Heart right ventricle (tissue), 16 donors: ENCODE measurements at regions not wholly inside any gene's neighbourhood (a gene's known extent, or its start where the extent isn't known, plus 50 kb on each side); places are given as distances from the start of the nearest gene placed in this dataset.

ENCODE experiments used
- ATAC-seq, 8 donors: fragments of 200-7000 bp; cut with Tn5 transposase; one replicate each; pipeline ENCODE4 v1.9.1; 2020; ENCODE audit warnings: mild to moderate bottlenecking in 8 of 8, moderate library complexity in 8 of 8, moderate number of reproducible peaks in 1 of 8
- DNase-seq, 2 donors: peaks; one replicate each; pipeline ENCODE4 v3.0.0-alpha.2; 2020
- H3K27ac ChIP-seq, 10 donors: fragments of 200-600 bp; sonication (generic) in 2 of 10; one replicate each; pipeline versions ENCODE4 v1.5.0 to v1.8.0; 2020 to 2022; ENCODE audit warnings: mild to moderate bottlenecking in 3 of 10
- H3K27me3 ChIP-seq, 7 donors: fragments of 200-600 bp; one replicate each; pipeline ENCODE4 v1.8.0; 2021 to 2022; ENCODE audit warnings: mild to moderate bottlenecking in 2 of 7
- H3K36me3 ChIP-seq, 9 donors: fragments of 200-600 bp; sonication (generic) in 1 of 9; one replicate each; pipeline versions ENCODE4 v1.5.0 to v1.8.0; 2020 to 2022; ENCODE audit warnings: mild to moderate bottlenecking in 2 of 9
- H3K4me1 ChIP-seq, 9 donors: fragments of 200-600 bp; sonication (generic) in 1 of 9; one replicate each; pipeline versions ENCODE4 v1.5.0 to v1.8.0; 2020 to 2022; ENCODE audit warnings: mild to moderate bottlenecking in 4 of 9
- H3K4me3 ChIP-seq, 10 donors: fragments of 200-600 bp; sonication (generic) in 2 of 10; one replicate each; pipeline versions ENCODE4 v1.5.0 to v1.8.0; 2020 to 2022; ENCODE audit warnings: mild to moderate bottlenecking in 7 of 10, moderate library complexity in 2 of 10
- H3K9me3 ChIP-seq, 11 donors: fragments of 200-600 bp in 10 of 11; sonication (generic) in 2 of 11; one replicate each; pipeline versions ENCODE4 v1.5.0 to v1.8.0; 2013 to 2022; ENCODE audit warnings: mild to moderate bottlenecking in 2 of 11, control low read depth in 1 of 11, moderate library complexity in 1 of 11
- WGBS, 2 donors: extraction: QIAGEN DNeasy Blood & Tissue Kit; methylation state at CpG; one replicate each; pipeline ENCODE4 v1.1.7; 2013; ENCODE audit warnings: inconsistent platforms in 1 of 2; 5-methylcytosine and 5-hydroxymethylcytosine counted together
- intact Hi-C, 10 donors: fragments of 100-400 bp; cut with DNase I; formaldehyde crosslinking; loops; one replicate each; pipeline versions ENCODE4 v1.11.1 to v1.14.2; 2022
- TF ChIP-seq, protein P1 (sequence below), 9 donors: fragments of 200-600 bp; sonication (generic) in 2 of 9; IDR thresholded peaks; one replicate each; pipeline versions ENCODE4 v1.5.0 to v1.8.0; 2021 to 2022; ENCODE audit warnings: antibody characterized with exemption in 9 of 9, mild to moderate bottlenecking in 5 of 9, moderate library complexity in 1 of 9
- donor health status: Arrhythmogenic right ventricular cardiomyopathy.
- donor health status: ischemic (EF 13 %, LVEDD 7.1; RV severe dilation, severe dysfunction).
- donor health status: healthy with polysubstance abuse.
- donor health status: DM: no; HTN: yes; CAD: no.
- donor health status: DM: no; HTN: no; CAD: no.
- donor health status: ischemic (EF 25% LVEDD 6.9; RV normal size, moderate dysfunction).
- donor health status: ischemic (EF 25% LVEDD 5.7; RV mildly dilated, moderate dysfunction).
- donor health status: healthy.
- donor health status: DM: yes; HTN: yes; CAD: no.
- donor health status: Ischemic cardiomyopathy.
- donor health status: ischemic (EF 35%, LVEDD 5.7; RV mildly dilated, moderate dysfunction).
- donor health status: nonischemic (EF 11% LVEDD 7.7; RV severe dilation, severe dysfunction).
- donor health status: DM: yes; HTN: yes; CAD: no.
- donor health status: PGD.
- donor health status: ischemic (EF 29% LVEDD 5.4; RV normal size, mild dysfunction).
- donor health status: nonischemic (EF 23%, LVEDD 6.1; RV moderate dilation, normal function).

GRCh38 chr15:96267463-96267862 is 63.0 kb upstream of the NR2F2 start:
- TF ChIP-seq, protein P1, sequence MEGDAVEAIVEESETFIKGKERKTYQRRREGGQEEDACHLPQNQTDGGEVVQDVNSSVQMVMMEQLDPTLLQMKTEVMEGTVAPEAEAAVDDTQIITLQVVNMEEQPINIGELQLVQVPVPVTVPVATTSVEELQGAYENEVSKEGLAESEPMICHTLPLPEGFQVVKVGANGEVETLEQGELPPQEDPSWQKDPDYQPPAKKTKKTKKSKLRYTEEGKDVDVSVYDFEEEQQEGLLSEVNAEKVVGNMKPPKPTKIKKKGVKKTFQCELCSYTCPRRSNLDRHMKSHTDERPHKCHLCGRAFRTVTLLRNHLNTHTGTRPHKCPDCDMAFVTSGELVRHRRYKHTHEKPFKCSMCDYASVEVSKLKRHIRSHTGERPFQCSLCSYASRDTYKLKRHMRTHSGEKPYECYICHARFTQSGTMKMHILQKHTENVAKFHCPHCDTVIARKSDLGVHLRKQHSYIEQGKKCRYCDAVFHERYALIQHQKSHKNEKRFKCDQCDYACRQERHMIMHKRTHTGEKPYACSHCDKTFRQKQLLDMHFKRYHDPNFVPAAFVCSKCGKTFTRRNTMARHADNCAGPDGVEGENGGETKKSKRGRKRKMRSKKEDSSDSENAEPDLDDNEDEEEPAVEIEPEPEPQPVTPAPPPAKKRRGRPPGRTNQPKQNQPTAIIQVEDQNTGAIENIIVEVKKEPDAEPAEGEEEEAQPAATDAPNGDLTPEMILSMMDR (IDR thresholded peaks at IDR 0.05) = no peak
- H3K36me3 ChIP-seq = peaks cover 0 to 33% (median 0%) of the 10 kb centered on the region in 9 donors
- no peaks in the 10 kb centered on the region for H3K27me3 ChIP-seq
- ATAC-seq (no peak), DNase-seq (no peak)
- intact Hi-C loops = no loop called here
- no peaks in the 10 kb centered on the region for H3K9me3 ChIP-seq
- 95 to 97% methylated on average over 4 of the region's 4 CpGs for WGBS, 2 donors
- no peak overlapping the region for H3K4me3 ChIP-seq
- no peak overlapping the region for H3K27ac ChIP-seq
- H3K4me1 ChIP-seq = no peaks in the 10 kb centered on the region

DNA sequence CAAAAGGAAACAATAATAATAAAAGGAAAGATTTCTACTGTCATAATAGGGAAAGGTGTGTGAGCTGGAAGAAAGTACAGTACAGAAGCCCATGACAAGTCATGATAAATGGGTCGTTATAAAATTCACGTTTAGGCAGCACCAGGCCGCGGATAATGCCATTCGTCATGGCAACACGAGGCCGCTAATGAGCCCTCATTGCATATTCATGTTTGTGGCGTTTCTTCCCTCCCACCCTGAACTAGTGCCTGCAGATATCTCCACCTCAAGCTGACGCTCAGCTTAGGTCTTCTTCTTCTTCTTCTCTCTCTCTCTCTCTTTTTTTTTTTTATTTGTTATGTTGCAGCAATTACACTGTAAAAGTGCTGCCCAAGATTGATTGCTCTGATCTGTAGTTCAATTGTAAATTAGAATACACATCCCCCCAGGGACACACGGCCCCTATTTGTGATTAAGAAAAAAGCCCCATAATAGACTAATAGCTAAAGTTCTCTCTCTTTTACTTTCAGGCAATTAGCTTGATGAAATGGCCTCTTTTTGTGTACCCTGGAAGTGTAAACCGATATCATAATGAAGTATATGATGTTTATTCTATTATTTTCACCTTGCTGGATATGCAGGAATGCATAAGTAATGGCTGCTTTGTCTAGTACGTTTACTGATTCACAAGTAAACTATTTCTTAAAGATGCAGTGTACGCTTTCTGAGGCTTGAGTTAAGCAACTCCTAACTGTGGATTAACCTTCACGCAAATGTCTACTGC is 61.9 kb upstream of the NR2F2 start:
- H3K27me3 ChIP-seq = no peaks in the 10 kb centered on the region
- H3K4me1 ChIP-seq = no peaks in the 10 kb centered on the region
- WGBS, 2 donors = 84 to 89% methylated on average over 14 of the region's 14 CpGs
- H3K36me3 ChIP-seq = peaks cover 0 to 38% (median 0%) of the 10 kb centered on the region in 9 donors
- no peak for DNase-seq
- H3K4me3 ChIP-seq = no peak overlapping the region
- H3K27ac ChIP-seq = no peak overlapping the region
- TF ChIP-seq, protein P1 (IDR thresholded peaks at IDR 0.05) = no peak
- H3K9me3 ChIP-seq = no peaks in the 10 kb centered on the region
- intact Hi-C loops = no loop called here
- ATAC-seq = no peak

- TF ChIP-seq, protein P1 (IDR thresholded peaks at IDR 0.05) = no peak
- Histone ChIP-seq H3K4me1 (no peaks in the 10 kb centered on the region), H3K27ac (no peak overlapping the region), H3K36me3 (peaks cover 0 to 41% (median 0%) of the 10 kb centered on the region in 9 donors), H3K4me3 (no peak overlapping the region), H3K27me3 (no peaks in the 10 kb centered on the region), H3K9me3 (no peaks in the 10 kb centered on the region)
- ATAC-seq (no peak), DNase-seq (no peak)
- intact Hi-C loops = no loop called here
- WGBS, 2 donors = 91% methylated on average over 6 of the region's 6 CpGs
These were observed 59.8 kb upstream of the NR2F2 start for GRCh38 chr15:96270581-96271172.

DNA sequence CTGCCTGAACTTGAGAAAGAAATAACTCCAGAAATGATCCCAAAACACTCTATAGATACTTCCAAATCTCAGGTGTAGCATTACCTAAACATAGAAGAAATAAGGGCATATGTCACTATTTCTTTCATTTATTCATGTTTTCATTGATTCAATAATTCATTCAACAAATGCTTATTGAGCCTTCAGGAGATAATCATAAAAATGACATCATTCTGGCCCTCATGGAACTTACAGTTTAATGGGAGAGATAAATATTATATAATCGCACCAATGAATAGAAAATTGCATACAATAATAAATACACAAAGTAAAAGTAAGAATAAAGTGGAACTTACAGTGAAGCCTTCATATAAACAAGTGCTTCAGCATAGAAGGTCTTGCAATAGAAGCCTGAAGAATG is 58.1 kb upstream of the NR2F2 start:
- 96 to 98% methylated on average over 1 of the region's 1 CpG for WGBS, 2 donors
- Histone ChIP-seq H3K4me1 (no peaks in the 10 kb centered on the region), H3K36me3 (peaks cover 0 to 54% (median 0%) of the 10 kb centered on the region in 9 donors), H3K27me3 (no peaks in the 10 kb centered on the region), H3K27ac (no peak overlapping the region), H3K4me3 (no peak overlapping the region), H3K9me3 (no peaks in the 10 kb centered on the region)
- intact Hi-C loops = no loop called here
- ATAC-seq (no peak), DNase-seq (no peak)
- TF ChIP-seq, protein P1 (IDR thresholded peaks at IDR 0.05) = no peak
